Naive thymus-derived CD8-positive, alpha-beta T cell (primary cell): ENCODE measurements at regions not wholly inside any gene's neighbourhood (a gene's known extent, or its start where the extent isn't known, plus 50 kb on each side); places are given as distances from the start of the nearest gene placed in this dataset.

ENCODE experiments used
- ATAC-seq, 2 donors: fragments of 150-1000 bp; cut with Tn5 transposase in 1 of 2; sonication (Bioruptor Pico), chemical (Tn5 transposase) in 1 of 2; 1 replicate in 1 of 2; 2 replicates in 1 of 2; pipeline ENCODE4 v1.10.0; 2021; ENCODE audit warnings: mild to moderate bottlenecking in 2 of 2, moderate library complexity in 2 of 2
- POLR2A ChIA-PET: fragments of 350-600 bp; sonication (Branson Sonifier 250); formaldehyde crosslinking; loops from one replicate; lab custom pipeline; 2021; ENCODE audit warnings: antibody characterized with exemption; lab: Charles Lee
- DNase-seq, 10 donors: peaks; one replicate each; pipeline versions ENCODE4 v3.0.0 to v3.0.0-alpha.2; 2020 to 2022
- H3K27ac Mint-ChIP-seq, 10 donors: one replicate each; pipeline ENCODE4 v1.8.0; 2020 to 2022; ENCODE audit warnings: mild to moderate bottlenecking in 10 of 10, mixed read lengths in 10 of 10, moderate library complexity in 4 of 10, inconsistent platforms in 1 of 10
- H3K27me3 Mint-ChIP-seq, 5 donors: one replicate each; pipeline ENCODE4 v1.8.0; 2021 to 2022; ENCODE audit warnings: mixed read lengths in 5 of 5
- H3K36me3 Mint-ChIP-seq, 3 donors: one replicate each; pipeline ENCODE4 v1.8.0; 2020 to 2022; ENCODE audit warnings: mixed read lengths in 3 of 3, mild to moderate bottlenecking in 2 of 3, inconsistent platforms in 1 of 3
- H3K4me1 Mint-ChIP-seq, 4 donors: one replicate each; pipeline ENCODE4 v1.8.0; 2021 to 2022; ENCODE audit warnings: mixed read lengths in 4 of 4
- H3K4me3 Mint-ChIP-seq, 10 donors: one replicate each; pipeline ENCODE4 v1.8.0; 2020 to 2022; ENCODE audit warnings: mild to moderate bottlenecking in 10 of 10, mixed read lengths in 10 of 10, moderate library complexity in 6 of 10, inconsistent platforms in 1 of 10
- H3K9me3 Mint-ChIP-seq, 9 donors: one replicate each; pipeline ENCODE4 v1.8.0; 2020 to 2022; ENCODE audit warnings: mixed read lengths in 9 of 9, mild to moderate bottlenecking in 3 of 9, inconsistent platforms in 1 of 9, moderate library complexity in 1 of 9

DNA sequence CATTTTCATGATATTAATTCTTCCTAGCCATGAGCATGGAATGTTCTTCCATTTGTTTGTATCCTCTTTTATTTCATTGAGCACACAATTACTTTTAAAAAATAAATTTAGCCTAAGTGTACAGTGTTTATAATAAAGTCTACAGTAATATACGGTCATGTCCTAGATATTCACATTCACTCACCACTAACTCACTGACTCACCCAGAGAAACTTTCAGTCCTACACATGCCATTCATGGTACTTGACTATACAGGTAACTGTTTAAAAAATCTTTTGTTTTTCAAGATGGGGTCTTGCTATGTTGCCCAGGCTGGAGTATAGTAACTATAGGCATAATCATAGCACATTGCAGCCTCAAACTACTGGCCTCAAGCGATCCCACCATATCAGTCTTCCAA, 348.1 kb downstream of the RAPGEF2 start:
- ATAC-seq (no peak), DNase-seq (no peak)
- Mint-ChIP-seq H3K9me3 (peaks cover 0 to 1% (median 0%) of the 10 kb centered on the region in 9 donors), H3K36me3 (no peaks in the 10 kb centered on the region), H3K27me3 (peaks cover 2 to 11% (median 5%) of the 10 kb centered on the region in 5 donors), H3K27ac (no peak overlapping the region), H3K4me1 (no peaks in the 10 kb centered on the region), H3K4me3 (no peak overlapping the region)
- POLR2A ChIA-PET, result no interaction called here

DNA sequence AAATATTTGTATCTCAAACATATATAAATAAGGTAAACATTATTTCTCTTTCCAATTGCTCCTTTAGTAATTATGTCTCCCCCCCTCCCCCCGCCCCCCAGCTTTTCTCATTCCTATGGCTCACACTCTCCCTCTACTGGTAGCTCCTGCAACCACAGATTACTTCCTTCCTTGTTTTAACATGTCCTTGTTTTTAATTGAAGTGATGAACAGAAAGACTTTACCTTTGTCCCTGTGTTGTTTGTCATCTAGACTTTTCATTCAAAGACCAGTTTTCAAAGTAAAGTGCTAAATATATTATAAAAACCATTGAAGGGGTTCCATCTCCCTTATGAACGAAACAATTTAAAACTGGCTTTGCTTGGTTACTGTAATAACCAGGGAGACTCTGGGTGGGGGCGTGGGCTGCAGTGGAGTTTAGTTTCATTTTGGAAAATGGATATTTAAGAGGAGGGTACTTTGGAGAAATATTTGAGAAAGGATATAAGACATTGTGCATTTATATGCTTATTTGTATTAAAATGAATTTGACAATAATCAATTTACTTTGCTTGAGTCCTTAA, 352.9 kb downstream of the RAPGEF2 start:
- Mint-ChIP-seq H3K27me3 (peaks cover 0 to 3% (median 2%) of the 10 kb centered on the region in 5 donors), H3K4me1 (no peaks in the 10 kb centered on the region), H3K9me3 (peaks cover 0 to 1% (median 0%) of the 10 kb centered on the region in 9 donors), H3K4me3 (no peak overlapping the region), H3K27ac (no peak overlapping the region), H3K36me3 (no peaks in the 10 kb centered on the region)
- no peak for DNase-seq
- no peak for ATAC-seq
- POLR2A ChIA-PET, result no interaction called here

DNA sequence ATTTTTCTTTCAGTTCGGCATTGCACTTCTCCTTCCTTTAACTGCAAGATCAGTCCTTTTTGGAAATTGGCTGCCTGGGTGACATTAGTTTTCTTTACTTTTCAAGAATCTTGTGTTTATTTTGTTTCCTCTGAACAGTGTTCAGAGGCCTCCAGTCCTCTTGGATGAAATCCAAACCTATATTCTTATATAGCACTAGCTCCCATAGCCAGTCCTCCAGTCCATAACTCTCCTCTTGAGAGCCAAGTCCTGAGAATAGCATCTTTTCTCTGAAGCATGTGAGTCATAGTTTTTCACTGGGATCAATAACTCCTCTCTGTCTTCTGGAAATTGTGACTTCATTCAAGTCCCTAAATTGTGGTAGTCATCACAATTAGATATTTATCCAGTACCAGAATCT, 357.5 kb downstream of the RAPGEF2 start:
- Mint-ChIP-seq H3K4me3 (no peak overlapping the region), H3K27me3 (peaks cover 0 to 9% (median 3%) of the 10 kb centered on the region in 5 donors), H3K9me3 (peaks cover 0 to 24% (median 16%) of the 10 kb centered on the region in 9 donors), H3K4me1 (no peaks in the 10 kb centered on the region), H3K36me3 (peaks cover 0 to 15% (median 0%) of the 10 kb centered on the region in 3 donors), H3K27ac (no peak overlapping the region)
- POLR2A ChIA-PET, result no interaction called here
- ATAC-seq, result no peak
- no peak for DNase-seq

DNA sequence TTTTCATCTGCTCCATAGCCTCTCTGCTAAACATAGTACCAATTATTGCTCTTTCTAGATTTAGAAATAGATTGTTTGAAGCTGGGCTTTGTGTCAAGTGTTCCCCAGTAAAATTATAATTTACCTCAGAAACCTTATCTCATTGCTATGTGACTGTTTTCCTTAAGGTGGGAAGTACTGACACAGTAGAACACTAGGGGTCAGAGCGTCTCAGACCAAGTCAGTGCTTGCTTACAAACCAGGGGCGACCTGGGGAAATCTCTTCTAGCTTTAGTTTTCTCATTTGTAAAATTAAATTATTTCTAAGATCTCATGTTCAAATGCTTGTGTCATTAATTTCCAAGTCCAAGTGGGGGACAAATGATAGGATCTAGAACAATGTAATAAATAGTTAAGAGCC, 360.4 kb downstream of the RAPGEF2 start:
- peaks cover 0 to 15% (median 0%) of the 10 kb centered on the region in 3 donors for H3K36me3 Mint-ChIP-seq
- POLR2A ChIA-PET, result no interaction called here
- H3K9me3 Mint-ChIP-seq, result peaks cover 0 to 30% (median 19%) of the 10 kb centered on the region in 9 donors
- DNase-seq, result no peak
- peaks cover 0 to 9% (median 4%) of the 10 kb centered on the region in 5 donors for H3K27me3 Mint-ChIP-seq
- H3K27ac Mint-ChIP-seq, result no peak overlapping the region
- H3K4me3 Mint-ChIP-seq, result no peak overlapping the region
- no peak for ATAC-seq
- H3K4me1 Mint-ChIP-seq, result no peaks in the 10 kb centered on the region

DNA sequence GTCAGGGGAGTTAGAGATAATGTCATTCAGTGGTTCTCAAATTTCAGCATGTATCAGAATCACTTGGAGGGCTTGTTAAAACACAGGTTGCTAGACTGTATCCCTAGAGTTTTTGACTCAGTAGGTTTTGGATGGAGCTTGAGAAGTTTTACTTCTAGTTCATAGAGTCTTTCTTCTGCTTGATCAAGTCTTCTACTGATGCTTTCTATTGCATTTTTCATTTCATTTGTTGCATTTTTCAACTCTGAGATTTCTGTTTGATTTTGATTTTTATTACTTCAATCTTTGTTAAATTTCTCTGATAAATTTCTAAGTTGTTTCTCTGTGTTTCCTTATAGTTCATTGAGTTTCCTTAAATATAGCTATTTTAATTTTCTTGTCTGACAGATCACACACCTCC, 361.4 kb downstream of the RAPGEF2 start:
- POLR2A ChIA-PET, result no interaction called here
- H3K4me3 Mint-ChIP-seq, result no peak overlapping the region
- H3K27ac Mint-ChIP-seq, result no peak overlapping the region
- ATAC-seq (no peak), DNase-seq (no peak)
- H3K36me3 Mint-ChIP-seq, result peaks cover 0 to 15% (median 0%) of the 10 kb centered on the region in 3 donors
- H3K27me3 Mint-ChIP-seq, result peaks cover 1 to 9% (median 3%) of the 10 kb centered on the region in 5 donors
- H3K9me3 Mint-ChIP-seq, result peaks cover 0 to 30% (median 19%) of the 10 kb centered on the region in 9 donors
- H3K4me1 Mint-ChIP-seq, result no peaks in the 10 kb centered on the region

DNA sequence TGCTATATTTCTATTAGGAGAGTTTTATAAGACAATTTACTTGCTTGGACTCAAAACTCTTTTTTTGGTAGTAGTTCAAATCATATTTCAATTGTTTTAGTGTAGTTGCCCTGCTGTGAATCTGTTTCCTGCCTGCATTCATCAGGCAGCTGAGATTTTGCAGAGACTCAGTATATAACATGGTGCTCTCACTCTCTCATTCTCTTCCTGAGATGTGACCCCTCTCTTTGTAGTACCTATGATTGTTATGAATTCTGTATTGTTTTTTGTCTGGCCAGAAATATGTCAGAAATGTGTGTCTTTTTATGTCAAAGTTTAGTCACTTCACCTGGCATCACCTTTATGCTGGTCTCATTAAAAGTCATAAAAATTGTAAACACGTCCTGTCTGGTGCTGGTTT, 374.0 kb downstream of the RAPGEF2 start:
- no peak overlapping the region for H3K27ac Mint-ChIP-seq
- peaks cover 0 to 5% (median 0%) of the 10 kb centered on the region in 9 donors for H3K9me3 Mint-ChIP-seq
- ATAC-seq (no peak), DNase-seq (no peak)
- H3K4me3 Mint-ChIP-seq, result no peak overlapping the region
- POLR2A ChIA-PET, result no interaction called here
- H3K4me1 Mint-ChIP-seq, result no peaks in the 10 kb centered on the region
- H3K27me3 Mint-ChIP-seq, result peaks cover 2 to 27% (median 5%) of the 10 kb centered on the region in 5 donors
- H3K36me3 Mint-ChIP-seq, result no peaks in the 10 kb centered on the region

DNA sequence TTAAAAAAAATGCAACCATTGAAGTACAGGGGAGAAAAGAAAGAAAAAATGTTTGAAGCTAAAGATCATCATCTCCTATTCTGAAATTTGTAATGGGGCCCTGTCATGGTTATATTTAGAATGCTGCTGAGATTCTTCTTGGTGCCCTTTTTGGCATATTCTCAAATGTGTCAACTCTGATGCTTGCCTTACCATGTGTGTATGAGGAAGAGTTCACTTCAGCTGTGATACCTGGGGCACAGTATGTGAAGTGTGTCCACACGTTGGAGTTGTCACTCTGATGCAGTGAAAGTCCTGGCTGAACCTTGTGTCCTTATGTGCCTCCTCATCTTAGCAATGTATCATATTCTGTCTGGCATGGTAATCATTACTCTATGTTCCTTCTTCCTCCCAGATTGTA, 377.9 kb downstream of the RAPGEF2 start:
- Mint-ChIP-seq H3K36me3 (no peaks in the 10 kb centered on the region), H3K4me3 (no peak overlapping the region), H3K27ac (no peak overlapping the region), H3K9me3 (no peaks in the 10 kb centered on the region), H3K27me3 (peaks cover 2 to 37% (median 9%) of the 10 kb centered on the region in 5 donors), H3K4me1 (no peaks in the 10 kb centered on the region)
- POLR2A ChIA-PET, result no interaction called here
- no peak for DNase-seq
- ATAC-seq, result no peak

DNA sequence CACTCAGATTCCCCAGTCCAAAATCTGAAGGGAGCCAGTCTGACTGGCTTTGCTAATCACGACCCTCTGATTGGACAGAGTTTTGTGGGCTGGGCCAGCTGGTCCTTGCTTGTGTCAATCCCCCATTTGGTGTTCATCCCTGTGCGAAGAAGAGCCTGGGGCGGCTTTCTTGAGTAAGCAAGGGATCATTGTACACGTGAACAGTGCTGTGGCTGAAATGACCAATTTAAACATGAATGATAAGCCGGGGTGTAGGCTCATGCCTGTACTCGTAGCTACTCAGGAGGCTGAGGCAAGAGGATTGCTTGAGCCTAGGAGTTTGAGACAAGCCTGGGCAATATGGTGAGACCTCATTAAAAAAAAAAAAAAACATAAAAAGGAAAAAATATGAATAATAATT, 379.1 kb downstream of the RAPGEF2 start:
- POLR2A ChIA-PET, result no interaction called here
- peaks cover 2 to 48% (median 13%) of the 10 kb centered on the region in 5 donors for H3K27me3 Mint-ChIP-seq
- H3K27ac Mint-ChIP-seq, result no peak overlapping the region
- no peaks in the 10 kb centered on the region for H3K36me3 Mint-ChIP-seq
- no peaks in the 10 kb centered on the region for H3K9me3 Mint-ChIP-seq
- DNase-seq (no peak), ATAC-seq (no peak)
- H3K4me1 Mint-ChIP-seq, result peaks cover 0 to 2% (median 0%) of the 10 kb centered on the region in 4 donors
- no peak overlapping the region for H3K4me3 Mint-ChIP-seq

DNA sequence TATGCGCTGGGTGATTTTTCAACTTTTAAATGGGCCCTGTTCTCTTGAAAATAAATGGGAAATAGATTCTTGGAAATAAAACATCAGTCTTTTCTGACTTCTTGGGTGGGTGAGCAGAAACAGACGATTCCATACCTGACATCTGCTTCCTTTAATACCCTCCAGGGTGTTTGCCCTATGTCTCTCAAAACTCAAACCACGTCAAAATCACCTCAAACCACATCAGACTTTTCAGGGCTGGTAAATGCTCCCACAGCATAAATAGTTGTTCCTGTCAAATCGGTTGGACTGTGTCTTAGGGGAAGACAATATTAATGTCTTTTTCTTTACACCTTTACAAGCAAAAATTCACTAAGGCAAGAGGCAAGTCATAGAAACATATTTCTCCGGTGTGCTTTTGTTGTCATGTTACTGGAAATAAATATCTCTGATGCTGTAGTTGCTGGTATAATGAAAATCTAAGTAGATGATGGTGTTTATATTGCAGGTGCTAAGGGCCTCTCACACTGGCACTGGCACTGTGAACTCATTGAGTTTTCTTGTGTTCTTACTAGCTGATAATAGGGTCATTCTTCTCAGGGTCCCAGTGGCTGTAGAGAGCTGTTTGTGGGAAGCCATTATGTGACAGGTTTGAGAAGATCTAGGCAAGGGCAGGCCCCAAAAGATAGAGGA, 380.4 kb downstream of the RAPGEF2 start:
- H3K27ac Mint-ChIP-seq, result no peak overlapping the region
- no peaks in the 10 kb centered on the region for H3K9me3 Mint-ChIP-seq
- no peaks in the 10 kb centered on the region for H3K36me3 Mint-ChIP-seq
- peaks cover 8 to 59% (median 14%) of the 10 kb centered on the region in 5 donors for H3K27me3 Mint-ChIP-seq
- H3K4me1 Mint-ChIP-seq, result peaks cover 0 to 8% (median 2%) of the 10 kb centered on the region in 4 donors
- H3K4me3 Mint-ChIP-seq, result no peak overlapping the region
- DNase-seq (no peak), ATAC-seq (no peak)
- POLR2A ChIA-PET, result no interaction called here

DNA sequence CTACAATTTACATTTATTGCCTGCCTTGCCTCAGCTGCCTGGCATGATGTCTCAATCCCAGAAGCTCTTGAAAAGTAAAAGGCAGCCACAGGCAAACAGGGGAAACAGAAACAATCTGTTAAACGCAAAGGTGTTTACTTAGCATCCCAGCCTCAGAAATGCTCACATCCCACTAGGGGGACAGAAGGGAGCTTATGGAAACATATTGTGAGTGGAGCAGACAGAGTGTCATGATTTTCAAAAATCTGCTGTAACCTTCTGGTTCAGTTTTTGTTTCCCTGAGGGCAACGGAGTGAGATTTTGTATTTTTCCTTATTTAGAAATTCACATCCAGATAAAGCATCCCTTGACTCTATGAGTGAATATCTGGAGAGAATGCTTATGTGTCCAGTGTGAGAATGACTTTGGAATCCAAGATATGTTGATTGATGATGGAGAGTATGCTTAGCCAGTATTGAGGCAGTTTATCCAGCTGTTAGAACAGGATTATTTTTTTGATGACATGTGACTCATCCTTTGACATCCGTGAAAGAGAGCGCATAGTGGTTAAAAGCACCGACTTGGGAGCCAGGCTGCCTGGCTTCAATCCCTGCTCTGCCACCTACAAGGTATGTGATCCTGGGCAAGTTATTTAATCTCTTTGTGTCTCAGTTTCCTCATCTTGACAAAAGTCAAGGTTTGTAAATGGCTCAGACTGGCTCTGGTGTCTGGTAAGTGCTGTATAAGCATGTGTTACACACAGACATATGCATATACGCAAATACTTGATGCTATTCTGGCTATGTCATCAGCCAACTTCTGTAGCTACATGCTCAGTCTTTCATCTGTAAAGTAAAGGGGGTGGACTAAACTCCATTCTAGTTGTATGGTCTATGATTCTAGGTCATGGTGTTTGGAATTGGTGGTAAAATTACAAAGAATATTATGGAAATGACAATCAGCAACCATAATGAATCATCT, 381.2 kb downstream of the RAPGEF2 start:
- Mint-ChIP-seq H3K27ac (no peak overlapping the region), H3K4me1 (peaks cover 0 to 8% (median 2%) of the 10 kb centered on the region in 4 donors), H3K36me3 (no peaks in the 10 kb centered on the region), H3K27me3 (peaks cover 11 to 59% (median 16%) of the 10 kb centered on the region in 5 donors), H3K9me3 (no peaks in the 10 kb centered on the region), H3K4me3 (no peak overlapping the region)
- POLR2A ChIA-PET, result no interaction called here
- DNase-seq, result no peak
- no peak for ATAC-seq

DNA sequence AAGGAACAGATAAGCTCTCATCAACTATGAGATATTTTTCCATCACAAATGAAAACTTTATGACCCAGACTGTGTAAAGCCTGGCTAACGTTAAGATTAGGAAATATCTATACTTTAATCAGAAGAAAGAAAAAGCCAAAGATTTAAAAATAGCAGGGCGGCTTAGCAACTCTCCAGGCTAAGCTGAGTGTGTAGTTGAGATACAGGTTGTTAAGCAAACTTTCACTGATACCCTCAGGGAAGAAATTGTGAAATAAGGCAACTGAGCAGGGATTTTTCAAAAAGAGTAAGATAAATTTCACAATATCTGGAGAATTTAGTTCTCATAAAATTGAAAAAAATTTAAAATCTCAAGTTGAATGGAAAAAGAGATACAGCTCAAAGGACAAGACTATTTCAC, 382.0 kb downstream of the RAPGEF2 start:
- DNase-seq, result no peak
- no peak overlapping the region for H3K27ac Mint-ChIP-seq
- H3K36me3 Mint-ChIP-seq, result no peaks in the 10 kb centered on the region
- H3K9me3 Mint-ChIP-seq, result no peaks in the 10 kb centered on the region
- no peak for ATAC-seq
- POLR2A ChIA-PET, result no interaction called here
- peaks cover 0 to 8% (median 2%) of the 10 kb centered on the region in 4 donors for H3K4me1 Mint-ChIP-seq
- no peak overlapping the region for H3K4me3 Mint-ChIP-seq
- H3K27me3 Mint-ChIP-seq, result peaks cover 11 to 51% (median 16%) of the 10 kb centered on the region in 5 donors

DNA sequence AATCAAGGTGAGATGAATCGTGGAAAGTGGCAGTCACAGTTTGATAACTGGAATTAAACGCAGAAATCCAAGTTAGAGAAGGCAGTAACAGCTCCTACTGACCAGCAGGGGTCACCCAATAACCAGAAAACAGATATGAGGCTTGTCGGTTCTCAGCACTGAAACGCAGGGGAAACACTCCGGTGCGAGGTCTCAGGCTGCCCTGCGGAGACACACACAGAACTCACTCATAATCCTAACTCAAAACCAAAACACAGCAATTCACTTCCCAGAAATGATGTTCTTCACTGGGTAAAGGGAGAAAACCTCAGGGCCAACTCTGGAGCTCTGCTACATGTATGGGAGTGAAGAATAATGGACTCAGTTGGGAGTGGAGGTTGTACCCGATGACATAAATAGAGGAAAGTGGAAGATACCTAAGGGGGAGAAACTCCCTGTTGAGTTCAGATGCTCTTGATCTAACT, 384.4 kb downstream of the RAPGEF2 start:
- ATAC-seq, result no peak
- no peak overlapping the region for H3K4me3 Mint-ChIP-seq

More for the DNA sequence above, 384.4 kb downstream of the RAPGEF2 start:
- Mint-ChIP-seq H3K9me3 (peaks cover 0 to 8% (median 0%) of the 10 kb centered on the region in 9 donors), H3K36me3 (no peaks in the 10 kb centered on the region), H3K27ac (no peak overlapping the region), H3K27me3 (peaks cover 9 to 32% (median 14%) of the 10 kb centered on the region in 5 donors), H3K4me1 (peaks cover 0 to 8% (median 2%) of the 10 kb centered on the region in 4 donors)
- POLR2A ChIA-PET, result no interaction called here
- DNase-seq, result peak in 5 of 10 donors; percentile 2 to 30 (median 4)
